G401 (cell line): ENCODE measurements at regions not wholly inside any gene's neighbourhood (a gene's known extent, or its start where the extent isn't known, plus 50 kb on each side); places are given as distances from the start of the nearest gene placed in this dataset.
"Not testable (repeated sequence)": the region's sequence is repeated elsewhere in the genome, so short reads cannot be mapped to it uniquely, and the experiment has no call there.

Source experiments
- DNase-seq: peaks from one replicate; pipeline ENCODE4 v3.0.0-alpha.2; 2015; ENCODE audit warnings: low spot score
- in situ Hi-C: cut with HindIII; loops from 2 replicates; pipeline ENCODE4 v1.10.0; 2016; ENCODE audit warnings: low sequenced_read_pairs, mixed read lengths

DNA sequence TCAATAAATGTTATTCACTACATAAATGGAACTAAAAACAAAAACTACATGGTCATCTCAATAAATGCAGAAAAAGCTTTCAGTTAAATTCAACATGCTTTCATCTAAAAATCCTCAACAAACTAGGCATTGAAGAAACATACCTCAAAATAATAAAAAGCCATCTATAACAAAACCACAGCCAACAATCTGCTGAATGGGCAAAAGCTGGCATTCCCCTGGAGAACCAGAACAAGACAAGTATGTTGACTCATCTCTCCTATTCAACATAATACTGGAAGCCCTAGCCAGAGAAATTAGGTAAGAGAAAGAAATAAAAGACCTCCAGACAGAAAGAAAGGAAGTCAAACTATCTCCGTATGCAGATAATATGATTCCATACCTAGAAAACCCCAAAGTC is 759.9 kb downstream of the EPHA3 start:
- DNase-seq, result no peak
- in situ Hi-C loops, result no loop called here

DNA sequence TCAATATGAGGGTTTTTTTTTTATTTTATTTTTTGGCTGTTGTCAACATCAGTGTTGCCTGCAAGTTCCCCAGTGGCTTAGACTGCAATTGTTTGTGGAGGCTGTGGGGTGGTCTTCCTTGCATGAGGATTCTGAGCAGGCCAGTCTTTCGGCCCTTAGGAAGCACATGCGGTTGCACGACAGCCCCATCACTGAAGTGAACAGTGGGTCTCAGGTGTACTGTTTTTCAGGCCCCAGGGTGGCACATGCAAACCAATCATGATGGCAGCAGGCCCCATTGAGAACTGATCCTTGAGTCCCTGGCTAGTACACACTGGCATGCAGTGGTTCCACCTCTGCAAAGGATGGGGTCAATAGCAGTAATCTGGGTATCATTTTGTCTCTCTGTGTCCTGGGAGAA is 768.7 kb downstream of the EPHA3 start:
- DNase-seq, result no peak
- in situ Hi-C loops, result no loop called here

DNA sequence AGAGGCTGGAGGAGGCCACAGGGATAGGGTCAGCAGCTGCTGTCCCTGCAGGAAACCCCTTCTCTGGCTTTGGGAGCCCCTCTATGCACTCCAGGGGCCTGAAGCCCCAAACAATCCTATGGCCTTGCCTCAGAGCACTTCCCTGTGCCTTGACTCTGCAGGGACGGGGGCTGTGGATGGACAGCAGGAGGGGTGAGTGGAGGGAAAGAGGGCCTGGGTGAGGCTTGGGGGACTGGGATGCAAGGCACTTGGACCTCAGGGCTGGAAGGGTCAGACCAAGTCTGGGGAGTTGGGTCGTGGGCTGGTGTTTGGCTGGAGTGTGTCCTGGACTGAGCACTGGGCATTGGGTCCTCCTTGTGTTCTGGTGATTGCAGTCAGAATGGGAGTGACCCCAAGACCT is 769.8 kb downstream of the EPHA3 start:
- no peak for DNase-seq
- in situ Hi-C loops, result no loop called here

DNA sequence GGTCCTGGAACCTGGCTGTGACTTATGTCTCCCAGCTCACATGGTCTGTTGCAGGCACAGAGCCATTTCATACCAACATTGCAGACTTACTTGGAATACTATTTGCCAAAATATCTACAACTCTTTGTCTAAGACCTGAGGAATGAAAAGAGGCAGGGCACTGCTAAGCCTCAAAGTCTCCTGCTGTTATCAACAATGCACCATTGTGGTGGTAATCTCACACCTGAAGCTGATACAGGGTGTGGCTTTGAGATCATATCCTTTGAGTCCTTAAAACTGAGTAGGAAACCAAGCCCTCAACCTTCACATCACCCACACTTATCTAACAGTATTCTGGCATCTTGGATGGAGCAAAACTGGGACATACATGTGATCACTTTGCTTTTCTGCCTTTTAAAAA is 782.0 kb downstream of the EPHA3 start:
- in situ Hi-C loops, result no loop called here
- no peak for DNase-seq

DNA sequence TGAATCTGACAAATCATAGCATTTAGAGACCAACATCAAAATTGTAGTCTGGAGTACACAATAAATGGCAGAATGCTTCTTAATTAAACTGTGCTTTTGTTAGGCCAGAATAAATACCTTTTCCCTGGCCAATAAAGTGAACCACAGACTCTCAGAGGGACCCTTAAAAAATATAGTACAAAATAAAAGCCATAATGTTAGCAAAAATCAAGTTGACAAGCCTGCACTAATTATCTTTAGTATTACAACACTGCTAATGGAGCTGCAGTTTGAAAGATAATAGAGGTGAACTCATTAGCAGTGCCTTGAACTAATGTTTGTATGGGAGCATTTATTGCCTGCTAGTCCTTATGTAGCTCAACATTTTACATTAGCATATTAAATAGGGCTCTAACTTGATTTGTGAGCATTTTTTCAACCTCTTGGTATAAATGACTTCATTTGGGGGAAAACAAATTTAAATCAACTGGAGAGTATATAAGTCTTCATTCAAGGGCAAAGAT is 801.3 kb downstream of the EPHA3 start:
- DNase-seq, result no peak
- in situ Hi-C loops, result no loop called here

DNA sequence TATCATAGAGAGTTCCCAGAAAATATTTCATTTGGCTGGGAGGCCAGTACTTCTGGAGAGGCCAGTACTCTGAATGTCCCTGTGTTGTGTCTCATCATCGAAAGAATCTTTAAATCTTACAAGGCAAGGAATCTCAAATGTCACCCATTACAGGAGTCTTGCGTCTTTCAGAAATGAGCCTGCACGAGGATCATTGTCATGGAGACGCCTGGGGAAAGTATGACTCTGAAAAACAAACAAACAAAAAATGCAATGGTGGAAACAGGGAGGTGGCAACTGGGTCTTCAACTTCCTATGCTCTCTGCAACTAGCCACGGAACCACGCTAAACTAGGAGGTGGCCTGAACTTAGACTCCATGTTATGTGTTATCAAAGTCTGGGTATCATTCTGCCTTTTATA is 804.6 kb downstream of the EPHA3 start:
- no peak for DNase-seq
- in situ Hi-C loops, result no loop called here

DNA sequence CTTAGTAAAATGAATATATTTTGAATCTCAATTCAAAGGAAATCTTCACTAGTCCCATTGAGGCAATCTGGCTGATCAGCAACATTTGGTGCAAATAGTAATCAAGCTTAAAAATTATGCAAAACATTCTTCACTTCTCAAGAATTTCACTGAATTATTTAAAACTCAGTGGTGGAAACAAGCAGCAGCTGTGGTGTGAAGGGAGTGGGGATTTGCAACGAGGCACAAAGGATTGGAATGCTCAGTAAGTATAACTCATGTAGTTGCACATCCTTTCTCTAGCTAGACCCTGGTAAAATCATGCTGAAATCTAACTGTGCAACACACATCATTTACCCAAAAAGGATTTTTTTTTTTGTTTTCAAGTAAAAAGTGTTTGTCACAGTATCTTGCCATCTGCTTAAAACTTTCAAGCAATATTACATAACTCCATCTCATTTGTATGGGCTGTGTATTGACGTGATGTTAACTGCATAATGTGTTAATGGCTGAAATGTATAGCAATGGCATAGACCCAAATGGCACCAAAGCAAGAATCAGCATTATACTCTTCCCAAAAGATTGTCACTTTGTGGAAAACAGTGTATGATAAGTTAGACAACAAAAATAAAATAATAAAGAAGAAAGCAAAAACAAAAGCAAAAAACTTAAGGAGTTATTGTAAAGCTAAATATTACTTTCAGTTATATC is 816.6 kb downstream of the EPHA3 start:
- DNase-seq, result no peak
- in situ Hi-C loops, result no loop called here

DNA sequence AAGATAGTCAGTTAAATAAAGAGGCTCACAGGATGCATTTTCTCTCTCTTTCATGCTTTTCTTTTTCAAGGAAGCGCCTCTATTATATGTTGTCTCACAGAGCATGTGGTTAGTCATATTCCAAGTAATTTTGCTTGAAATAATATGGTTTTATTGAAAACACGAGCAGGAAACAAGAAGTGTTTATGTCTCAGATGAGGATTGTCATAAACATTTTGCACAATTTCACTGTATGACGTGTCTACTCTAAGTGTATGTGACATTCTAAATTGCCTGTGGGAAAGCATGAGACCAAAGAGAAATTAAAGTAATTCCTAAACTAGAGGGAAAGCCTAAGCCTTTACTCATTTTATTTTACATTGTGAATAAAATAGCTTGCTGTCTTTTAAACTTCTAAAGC is 818.6 kb downstream of the EPHA3 start:
- no peak for DNase-seq
- in situ Hi-C loops, result no loop called here

DNA sequence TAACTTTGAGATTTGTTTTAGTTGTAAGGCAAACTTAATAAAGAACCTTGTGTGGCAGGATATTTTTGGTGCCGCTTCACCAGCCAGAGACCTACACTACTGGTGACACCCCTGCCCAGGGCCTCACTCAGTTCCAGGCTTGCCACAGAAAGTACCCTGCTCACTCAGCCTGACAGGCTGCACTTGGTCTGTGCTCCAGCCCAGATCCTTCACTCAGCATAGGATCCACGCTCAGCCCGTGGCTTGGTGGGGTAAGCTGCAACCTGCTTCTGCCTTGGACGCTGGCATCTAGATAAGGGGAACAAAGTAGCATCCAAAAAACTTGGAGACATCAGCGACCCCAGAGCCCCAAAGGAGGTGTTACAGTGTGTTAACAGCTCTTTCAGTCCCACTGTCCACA is 825.5 kb downstream of the EPHA3 start:
- no peak for DNase-seq
- in situ Hi-C loops, result no loop called here

DNA sequence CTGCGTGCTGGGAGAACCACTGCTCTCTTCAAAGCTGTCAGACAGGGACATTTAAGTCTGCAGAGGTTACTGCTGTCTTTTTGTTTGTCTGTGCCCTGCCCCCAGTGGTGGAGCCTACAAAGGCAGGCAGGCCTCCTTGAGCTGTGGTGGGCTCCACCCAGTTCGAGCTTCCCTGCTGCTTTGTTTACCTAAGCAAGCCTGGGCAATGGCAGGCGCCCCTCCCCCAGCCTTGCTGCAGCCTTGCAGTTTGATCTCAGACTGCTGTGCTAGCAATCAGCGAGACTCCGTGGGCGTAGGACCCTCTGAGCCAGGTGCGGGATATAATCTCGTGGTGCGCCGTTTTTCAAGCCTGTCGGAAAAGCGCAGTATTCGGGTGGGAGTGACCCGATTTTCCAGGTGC is 837.0 kb downstream of the EPHA3 start:
- in situ Hi-C loops, DNase-seq: not testable (repeated sequence)

DNA sequence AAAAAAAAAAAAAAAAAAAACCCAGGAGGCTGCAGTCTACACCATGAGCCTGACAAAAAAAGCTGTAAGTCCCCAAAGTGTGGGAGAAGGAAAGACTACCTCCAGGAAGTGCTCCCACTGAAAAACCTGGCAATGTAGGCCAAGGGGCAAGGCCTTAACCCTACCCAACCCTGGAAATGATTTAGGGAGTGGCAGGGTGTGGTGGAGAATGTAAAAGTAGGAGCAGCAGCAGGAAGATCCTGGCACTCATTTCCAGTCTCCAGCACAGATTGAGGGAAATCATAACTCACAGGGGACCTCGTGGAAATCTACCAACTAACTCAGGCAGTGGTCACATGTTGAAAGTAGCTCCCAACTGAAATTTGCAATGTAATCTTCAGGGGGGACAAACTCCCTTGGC is 839.5 kb downstream of the EPHA3 start:
- in situ Hi-C loops, result no loop called here
- no peak for DNase-seq

DNA sequence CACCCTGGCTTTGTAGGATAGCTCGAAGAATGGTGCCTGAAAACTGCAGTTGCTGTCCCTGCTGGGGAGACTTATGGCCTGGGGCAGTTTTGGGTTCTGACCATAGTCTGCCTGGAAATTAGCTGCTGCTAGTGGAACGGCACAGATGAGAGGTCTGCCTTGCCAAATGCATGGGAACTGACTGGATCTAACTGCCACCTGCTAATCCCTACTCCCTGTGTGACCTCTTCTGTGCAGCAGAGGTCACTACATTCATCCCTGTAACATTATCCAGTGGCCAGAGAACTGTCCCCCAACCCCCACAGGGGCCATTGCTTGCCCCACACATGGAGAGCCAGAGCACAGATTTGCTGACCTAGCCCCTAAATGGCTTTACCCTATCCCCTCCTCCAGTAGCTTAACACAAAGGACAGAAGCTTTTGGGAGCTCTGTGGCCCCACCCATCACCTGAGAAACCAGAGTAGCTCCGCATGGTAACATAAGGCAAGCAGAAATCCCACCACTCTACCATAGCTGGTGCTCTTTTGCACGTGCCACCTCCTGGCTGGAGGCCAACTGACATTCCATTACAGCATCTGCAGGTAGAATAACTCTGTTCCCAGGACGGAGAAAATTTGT is 840.0 kb downstream of the EPHA3 start:
- in situ Hi-C loops, result no loop called here
- no peak for DNase-seq

DNA sequence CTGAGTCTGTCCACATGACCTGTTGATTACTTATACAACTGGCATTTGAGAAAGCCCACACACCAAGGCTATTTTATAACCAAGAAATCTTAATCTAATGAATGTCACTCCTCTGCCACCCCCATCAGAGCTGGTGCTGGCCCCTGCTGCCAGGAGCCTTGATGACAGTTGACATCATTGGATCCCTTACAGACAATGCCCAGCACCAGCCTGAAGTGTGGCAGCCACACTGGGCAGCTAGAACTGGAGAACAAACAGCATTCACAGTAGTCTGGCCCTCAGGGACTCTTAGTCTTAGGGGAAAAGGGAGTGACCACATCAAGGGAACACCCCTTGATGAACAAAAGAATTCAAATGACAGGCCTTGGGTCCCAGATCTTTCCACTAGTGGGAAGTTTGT is 840.6 kb downstream of the EPHA3 start:
- in situ Hi-C loops, result no loop called here
- no peak for DNase-seq

DNA sequence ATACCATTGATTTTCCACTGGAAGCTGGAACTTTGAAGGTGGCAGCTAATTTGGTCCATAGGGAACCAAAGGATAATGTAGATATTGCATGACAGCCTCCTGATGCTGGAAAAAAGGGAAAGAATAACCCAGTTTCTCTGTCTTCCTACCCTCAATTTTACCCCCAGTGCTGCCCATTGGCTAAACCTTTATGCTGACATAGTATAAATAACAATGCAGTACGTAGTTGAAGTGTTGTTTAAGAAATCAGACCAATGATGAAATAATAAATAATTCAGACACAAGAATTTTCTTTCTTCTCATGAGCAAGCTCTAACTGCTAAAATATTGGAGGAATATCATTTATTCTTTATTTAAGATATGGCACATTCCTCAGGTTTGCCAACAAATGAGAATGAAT is 843.4 kb downstream of the EPHA3 start:
- in situ Hi-C loops, result no loop called here

DNA sequence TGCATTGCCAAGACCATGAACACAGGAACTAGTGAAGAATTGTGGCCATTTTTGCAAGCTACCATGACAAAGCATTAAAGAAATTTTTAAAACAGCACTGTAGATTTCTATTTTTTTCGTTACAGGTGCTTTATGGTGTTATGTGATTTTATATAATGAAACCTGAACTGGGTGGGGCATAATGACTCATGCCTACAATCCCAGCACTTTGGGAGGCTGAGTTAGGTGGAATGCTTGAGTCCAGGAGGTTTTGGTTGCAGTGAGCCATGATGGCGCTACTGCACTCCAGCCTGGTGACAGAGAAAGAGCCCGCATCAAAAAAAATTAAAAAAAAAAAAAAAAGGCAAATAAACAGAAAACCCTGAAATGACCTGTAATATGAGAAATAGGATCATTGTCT is 846.7 kb downstream of the EPHA3 start:
- in situ Hi-C loops, result no loop called here
- no peak for DNase-seq

More for the DNA sequence above, 843.4 kb downstream of the EPHA3 start:
- no peak for DNase-seq

DNA sequence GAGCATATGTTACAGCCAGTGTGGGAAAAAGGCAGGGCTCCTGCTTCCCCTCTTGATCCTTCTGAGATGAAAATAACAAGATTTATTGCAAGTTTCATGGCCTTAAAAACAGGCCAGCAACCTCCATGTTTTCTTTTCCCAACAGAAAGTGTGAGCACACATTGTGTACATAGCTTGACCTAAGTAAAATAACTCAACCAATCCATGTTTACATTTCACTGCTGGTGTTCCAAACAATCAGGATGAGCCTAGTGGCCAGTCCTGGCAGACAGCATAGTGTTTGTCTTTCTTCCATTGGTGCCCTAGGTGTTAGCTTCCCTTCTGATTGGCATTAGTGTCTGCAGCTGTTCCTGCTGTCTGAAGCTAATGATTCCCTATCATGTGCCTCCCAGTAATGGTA is 847.7 kb downstream of the EPHA3 start:
- DNase-seq, result no peak
- in situ Hi-C loops, result no loop called here

DNA sequence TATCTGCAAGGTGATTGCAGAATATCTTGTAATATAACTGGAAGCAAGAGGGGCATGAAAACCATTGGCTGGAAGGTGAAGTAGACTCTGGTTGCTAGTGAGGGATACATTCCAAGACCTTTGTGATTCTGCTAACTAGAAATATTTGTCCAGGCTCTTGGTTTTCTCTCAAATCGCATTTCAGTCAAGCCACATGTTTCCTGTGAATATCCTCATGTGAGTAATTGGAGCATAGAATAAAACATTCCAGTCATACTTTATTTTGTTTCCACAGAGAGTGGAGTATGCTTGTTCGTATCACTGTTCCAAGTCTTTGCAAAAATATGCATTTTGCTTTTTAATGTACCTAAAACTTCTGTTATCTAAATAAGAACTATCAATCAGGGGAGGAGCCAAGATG is 850.0 kb downstream of the EPHA3 start:
- in situ Hi-C loops, result no loop called here

DNA sequence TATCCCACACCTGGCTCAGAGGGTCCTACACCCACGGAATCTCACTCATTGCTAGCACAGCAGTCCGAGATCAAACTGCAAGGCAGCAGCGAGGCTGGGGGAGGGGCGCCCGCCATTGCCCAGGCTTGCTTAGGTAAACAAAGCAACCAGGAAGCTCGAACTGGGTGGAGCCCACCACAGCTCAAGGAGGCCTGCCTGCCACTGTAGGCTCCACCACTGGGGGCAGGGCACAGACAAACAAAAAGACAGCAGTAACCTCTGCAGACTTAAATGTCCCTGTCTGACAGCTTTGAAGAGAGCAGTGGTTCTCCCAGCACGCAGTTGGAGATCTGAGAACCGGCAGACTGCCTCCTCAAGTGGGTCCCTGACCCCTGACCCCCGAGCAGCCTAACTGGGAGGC is 850.7 kb downstream of the EPHA3 start:
- in situ Hi-C loops, DNase-seq: not testable (repeated sequence)

More for the DNA sequence above, 850.0 kb downstream of the EPHA3 start:
- no peak for DNase-seq

DNA sequence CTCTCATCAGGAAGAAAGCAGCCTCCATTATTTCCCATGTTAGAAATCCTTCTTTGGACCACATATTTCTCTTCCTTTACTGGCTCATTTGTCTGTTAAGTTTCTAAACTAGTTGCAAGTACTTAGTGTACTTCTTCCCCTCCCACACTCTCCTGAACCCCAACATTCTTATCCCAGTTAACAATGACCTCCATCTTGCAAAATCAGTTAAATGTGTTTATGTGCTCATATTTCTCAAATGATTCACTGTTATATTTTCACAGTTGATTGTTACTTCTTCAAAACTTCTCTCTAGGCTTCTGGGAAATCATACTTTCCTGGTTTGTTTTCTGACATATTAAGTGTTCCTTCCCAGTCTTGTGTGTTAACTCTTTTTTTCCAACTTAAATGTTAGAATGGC is 856.9 kb downstream of the EPHA3 start:
- in situ Hi-C loops, result no loop called here

DNA sequence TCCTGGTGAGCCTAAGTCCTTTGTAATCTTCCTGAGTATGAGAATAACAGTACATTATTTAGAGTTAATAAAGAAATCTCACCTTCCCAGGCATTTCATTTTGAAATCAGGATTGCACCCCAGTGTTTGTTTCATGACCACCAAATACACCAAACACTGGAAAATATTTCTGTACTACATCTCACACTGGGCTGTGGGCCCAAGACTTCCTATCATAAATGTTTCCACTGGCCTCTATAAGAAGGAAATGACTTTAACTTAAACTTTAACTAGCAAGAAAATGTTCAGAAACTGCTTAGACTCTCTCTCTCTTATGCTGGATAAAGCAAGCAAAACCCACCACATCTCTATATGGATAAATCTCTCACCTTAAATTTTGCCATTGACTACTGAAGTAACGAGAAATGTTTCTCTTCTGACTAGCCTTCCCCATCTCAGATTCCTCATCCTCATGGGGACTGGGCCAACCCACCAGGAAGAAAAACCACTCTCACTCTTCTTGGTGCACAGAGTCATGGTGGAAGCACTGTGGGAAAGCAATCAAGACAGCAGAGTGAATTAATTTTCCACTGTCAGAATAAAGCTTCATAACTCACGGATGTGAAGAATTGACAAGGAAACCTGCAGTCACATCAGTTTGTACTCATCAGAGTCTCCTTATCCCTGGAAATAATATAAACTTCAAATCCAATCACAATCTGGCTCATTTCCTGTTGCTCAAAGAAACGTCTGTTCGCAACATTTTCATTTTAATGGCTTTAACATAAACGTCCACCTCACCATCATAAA is 859.6 kb downstream of the EPHA3 start:
- in situ Hi-C loops, result no loop called here
- DNase-seq, result no peak

More for the DNA sequence above, 856.9 kb downstream of the EPHA3 start:
- no peak for DNase-seq
